Endothelial cell of umbilical vein (primary cell): ENCODE measurements at regions not wholly inside any gene's neighbourhood (a gene's known extent, or its start where the extent isn't known, plus 50 kb on each side); places are given as distances from the start of the nearest gene placed in this dataset.

Experiments used
- BruUV-seq: library from RNA; stranded (reverse); fragments of 400-500 nt; replicated peaks from 2 replicates; lab custom pipeline; 2021; lab: Mats Ljungman, UMichigan
- CTCF ChIA-PET: fragments of 300-600, 350-600 bp; sonication (Branson Sonifier 250); formaldehyde crosslinking; loops from one replicate; lab custom pipeline; 2021; ENCODE audit warnings: antibody characterized with exemption, inconsistent platforms; lab: Charles Lee
- POLR2A ChIA-PET: fragments of 300-600, 350-600 bp; sonication (Branson Sonifier 250); formaldehyde crosslinking; loops from one replicate; lab custom pipeline; 2021; ENCODE audit warnings: antibody characterized with exemption, inconsistent platforms; lab: Charles Lee
- DNase-seq: peaks from one replicate; pipeline ENCODE4 v3.0.0-alpha.2; 2011; ENCODE audit warnings: low read depth, low spot score
- FAIRE-seq: peaks from 2 replicates; lab custom pipeline; 2011; peaks lifted over from hg19 to GRCh38; lab: Jason Lieb, UNC
- H2AFZ ChIP-seq: 2 replicates; pipeline ENCODE4 v1.6.0; 2012; ENCODE audit warnings: low read depth, low read length, control low read depth, inconsistent platforms
- H3K27ac ChIP-seq: 2 replicates; pipeline ENCODE4 v1.5.1; 2011; ENCODE audit warnings: low read depth, mild to moderate bottlenecking, control low read depth, low read length, moderate library complexity; ENCODE audit not compliant: insufficient read depth
- H3K27me3 ChIP-seq, 2 experiments: 2 replicates each; pipeline versions ENCODE4 v1.6.0 to v1.6.1; 2011; ENCODE audit warnings: low read length in 2 of 2, mixed read lengths in 1 of 2; ENCODE audit not compliant: control insufficient read depth in 2 of 2, insufficient read depth in 2 of 2
- H3K36me3 ChIP-seq, 2 experiments: 2 replicates in 1 of 2; 3 replicates in 1 of 2; pipeline ENCODE4 v1.5.1; 2011; ENCODE audit warnings: low read length in 2 of 2, mild to moderate bottlenecking in 1 of 2, moderate library complexity in 1 of 2; ENCODE audit not compliant: control insufficient read depth in 2 of 2, insufficient read depth in 2 of 2; ENCODE audit errors: extremely low read depth in 1 of 2
- H3K4me1 ChIP-seq: 3 replicates; pipeline ENCODE4 v1.5.1; 2011; ENCODE audit warnings: mild to moderate bottlenecking, low read length; ENCODE audit not compliant: control insufficient read depth, insufficient read depth; ENCODE audit errors: extremely low read depth
- H3K4me2 ChIP-seq: 2 replicates; pipeline ENCODE4 v1.6.1; 2011; ENCODE audit warnings: low read length, control low read depth, mixed read lengths; ENCODE audit not compliant: insufficient read depth
- H3K4me3 ChIP-seq, 3 experiments: fragments of 200-600 bp in 1 of 3; sonication (generic), shearing (Covaris generic) in 1 of 3; replicated peaks in 1 of 3; 2 replicates each; pipeline ENCODE4 v1.5.1; 2011 to 2016; ENCODE audit warnings: control low read depth in 3 of 3, low read length in 3 of 3, mild to moderate bottlenecking in 2 of 3, inconsistent platforms in 1 of 3, low read depth in 1 of 3, moderate library complexity in 1 of 3; ENCODE audit not compliant: insufficient read depth in 1 of 3
- H3K79me2 ChIP-seq: 2 replicates; pipeline ENCODE4 v1.6.0; 2012; ENCODE audit warnings: low read length, inconsistent platforms; ENCODE audit not compliant: control insufficient read depth, insufficient read depth
- H3K9ac ChIP-seq: replicated peaks from 2 replicates; pipeline ENCODE3; 2011; ENCODE audit warnings: low read length, control low read depth; ENCODE audit not compliant: insufficient read depth; ENCODE audit errors: extremely low read depth
- H3K9me1 ChIP-seq: replicated peaks from 3 replicates; pipeline ENCODE4 v1.6.0; 2011; ENCODE audit warnings: mild to moderate bottlenecking, low read length; ENCODE audit not compliant: control insufficient read depth, insufficient read depth; ENCODE audit errors: extremely low read depth
- H3K9me3 ChIP-seq: replicated peaks from 2 replicates; pipeline ENCODE4 v1.5.1; 2012; ENCODE audit warnings: low read length, inconsistent platforms; ENCODE audit not compliant: control insufficient read depth, insufficient read depth
- H4K20me1 ChIP-seq: replicated peaks from 2 replicates; pipeline ENCODE3; 2011; ENCODE audit warnings: mild to moderate bottlenecking, low read length; ENCODE audit not compliant: control insufficient read depth, insufficient read depth; ENCODE audit errors: extremely low read depth
- CTCF ChIP-seq, 2 donors: IDR thresholded peaks; 1 replicate in 1 of 2; 2 replicates in 1 of 2; pipeline ENCODE4 v1.5.1; 2011; ENCODE audit warnings: low read length in 2 of 2, mild to moderate bottlenecking in 2 of 2, moderate library complexity in 2 of 2, control low read depth in 1 of 2, inconsistent platforms in 1 of 2, low read depth in 1 of 2; ENCODE audit not compliant: insufficient read depth in 1 of 2; ENCODE audit errors: extremely low read depth in 1 of 2
- EZH2 ChIP-seq: IDR thresholded peaks from 2 replicates; pipeline ENCODE4 v1.6.1; 2012; ENCODE audit warnings: borderline replicate concordance, low read depth, mild to moderate bottlenecking, moderate library complexity, low read length, inconsistent platforms; ENCODE audit not compliant: severe bottlenecking
- FOS ChIP-seq: IDR thresholded peaks from 2 replicates; pipeline ENCODE4 v1.6.1; 2011; ENCODE audit warnings: mild to moderate bottlenecking, low read length, moderate library complexity, borderline replicate concordance; ENCODE audit not compliant: insufficient read depth
- GATA2 ChIP-seq: IDR thresholded peaks from 2 replicates; pipeline ENCODE4 v1.7.0; 2011; ENCODE audit warnings: low read depth, mild to moderate bottlenecking, moderate library complexity, mixed read lengths, low read length; ENCODE audit not compliant: insufficient read length, insufficient read depth
- JUN ChIP-seq: IDR thresholded peaks from 2 replicates; pipeline ENCODE4 v1.6.1; 2011; ENCODE audit warnings: borderline replicate concordance, low read depth; ENCODE audit not compliant: insufficient read length, insufficient read depth
- MAX ChIP-seq: IDR thresholded peaks from 2 replicates; pipeline ENCODE4 v1.6.1; 2011; ENCODE audit not compliant: insufficient read depth, insufficient read length
- MYC ChIP-seq: IDR thresholded peaks from one replicate; pipeline ENCODE4 v1.6.1; 2011; ENCODE audit warnings: mild to moderate bottlenecking, low read depth, low read length
- POLR2A ChIP-seq: IDR thresholded peaks from 2 replicates; pipeline ENCODE4 v1.6.1; 2012; ENCODE audit warnings: low read depth, mild to moderate bottlenecking, control low read depth, low read length
- POLR2AphosphoS5 ChIP-seq: IDR thresholded peaks from 2 replicates; pipeline ENCODE4 v1.6.1; 2012; ENCODE audit warnings: low read depth, mild to moderate bottlenecking, control low read depth, low read length, moderate library complexity; ENCODE audit not compliant: insufficient read depth
- dilution Hi-C: fragments of 300-500 bp; cut with MboI; formaldehyde crosslinking; loops from one replicate; pipeline ENCODE4 v1.15.0; 2019; ENCODE audit warnings: low sequenced_read_pairs; ENCODE audit not compliant: extremely low pct_ligation_motif_present
- intact Hi-C: fragments of 100-400 bp; cut with micrococcal nuclease; formaldehyde crosslinking; loops from one replicate; pipeline ENCODE4 v1.10.0; 2022

GRCh38 chrX:39716401-39716800 lies 381.4 kb downstream of the BCOR start:
- H3K27ac ChIP-seq, result no peak overlapping the region

More at GRCh38 chrX:39716401-39716800, 381.4 kb downstream of the BCOR start:
- H3K27me3 ChIP-seq, result no peaks in the 10 kb centered on the region
- H4K20me1 ChIP-seq, result no peaks in the 10 kb centered on the region
- intact Hi-C loops (no loop called here), dilution Hi-C loops (no loop called here)
- no peak overlapping the region for H3K4me3 ChIP-seq
- H3K4me1 ChIP-seq, result peaks cover 2% of the 10 kb centered on the region
- no peaks in the 10 kb centered on the region for H3K9me3 ChIP-seq
- no peak overlapping the region for H3K9ac ChIP-seq
- BruUV-seq, result no TSS peak
- no peak overlapping the region for H2AFZ ChIP-seq
- ChIA-PET POLR2A (no interaction called here), CTCF (no interaction called here)
- no peak overlapping the region for H3K4me2 ChIP-seq
- H3K79me2 ChIP-seq, result no peaks in the 10 kb centered on the region
- H3K9me1 ChIP-seq, result no peaks in the 10 kb centered on the region
- TF ChIP-seq POLR2AphosphoS5, result no peak
- TF ChIP-seq MAX, result no peak
- no peak for TF ChIP-seq MYC
- no peak for TF ChIP-seq POLR2A
- TF ChIP-seq GATA2, result no peak
- TF ChIP-seq FOS, result no peak
- no peak for TF ChIP-seq JUN
- no peak for TF ChIP-seq CTCF (IDR thresholded peaks at IDR 0.05; ENCODE audit: extremely low read depth in 1 of 2, insufficient read depth in 1 of 2, low read depth in 1 of 2, low read length in 2 of 2)
- TF ChIP-seq EZH2, result no peak
- no peak for DNase-seq
- no peak for FAIRE-seq
- H3K36me3 ChIP-seq, result no peaks in the 10 kb centered on the region
